IMR-90 (cell line): ENCODE measurements at regions not wholly inside any gene's neighbourhood (a gene's known extent, or its start where the extent isn't known, plus 50 kb on each side); places are given as distances from the start of the nearest gene placed in this dataset.

Experiments
- BHLHE40 ChIP-seq: fragments of 150-350 bp; IDR thresholded peaks from 2 replicates; pipeline ENCODE4 v1.6.1; 2016; ENCODE audit warnings: mild to moderate bottlenecking, low read depth, low read length
- CHD1 ChIP-seq: IDR thresholded peaks from 2 replicates; pipeline ENCODE4 v1.6.1; 2012; ENCODE audit warnings: low read depth, low read length, improper control_type of control experiment
- MXI1 ChIP-seq: IDR thresholded peaks from 2 replicates; pipeline ENCODE4 v1.6.1; 2012; ENCODE audit warnings: low read depth, mild to moderate bottlenecking, low read length, moderate library complexity, borderline replicate concordance
- POLR2A ChIP-seq: IDR thresholded peaks from 2 replicates; pipeline ENCODE4 v1.6.1; 2012; ENCODE audit warnings: mild to moderate bottlenecking, low read depth, low read length
- RAD21 ChIP-seq: IDR thresholded peaks from 2 replicates; pipeline ENCODE4 v1.6.1; 2012; ENCODE audit warnings: low read length, improper control_type of control experiment
- RCOR1 ChIP-seq: IDR thresholded peaks from 2 replicates; pipeline ENCODE4 v1.6.1; 2012; ENCODE audit warnings: mild to moderate bottlenecking, low read length, improper control_type of control experiment; ENCODE audit not compliant: insufficient replicate concordance
- TF ChIP-seq, protein P1 (sequence below): conservative IDR thresholded peaks from 2 replicates; pipeline ENCODE4 v1.5.1; 2012; ENCODE audit warnings: mild to moderate bottlenecking, low read depth, low read length, improper control_type of control experiment
- TF ChIP-seq, protein P2 (sequence below): fragments of 150-350 bp; IDR thresholded peaks from 2 replicates; pipeline ENCODE4 v1.6.1; 2017; ENCODE audit warnings: mild to moderate bottlenecking, antibody characterized with exemption, low read length, low read depth

DNA sequence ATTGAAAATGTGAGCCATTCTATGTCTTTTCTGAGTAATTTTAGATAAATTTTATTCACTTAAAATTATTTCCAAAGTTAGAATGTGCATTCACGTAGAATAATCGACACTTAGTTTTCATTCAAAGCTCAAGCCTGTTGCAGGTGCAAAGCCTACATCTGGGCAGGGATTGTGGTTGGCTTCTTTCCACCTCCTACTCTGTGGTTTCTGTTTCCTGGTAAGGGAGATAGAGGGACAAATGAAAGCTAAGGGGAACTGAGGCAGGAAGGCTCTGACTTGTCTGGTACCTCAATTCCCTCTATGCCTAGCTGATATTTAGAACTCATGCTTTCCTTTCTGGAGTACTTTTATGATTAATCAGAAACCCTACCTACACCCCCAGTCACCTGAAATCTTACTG is 251.2 kb upstream of the DPYD start:
- TF ChIP-seq POLR2A = no peak
- TF ChIP-seq, protein P1, sequence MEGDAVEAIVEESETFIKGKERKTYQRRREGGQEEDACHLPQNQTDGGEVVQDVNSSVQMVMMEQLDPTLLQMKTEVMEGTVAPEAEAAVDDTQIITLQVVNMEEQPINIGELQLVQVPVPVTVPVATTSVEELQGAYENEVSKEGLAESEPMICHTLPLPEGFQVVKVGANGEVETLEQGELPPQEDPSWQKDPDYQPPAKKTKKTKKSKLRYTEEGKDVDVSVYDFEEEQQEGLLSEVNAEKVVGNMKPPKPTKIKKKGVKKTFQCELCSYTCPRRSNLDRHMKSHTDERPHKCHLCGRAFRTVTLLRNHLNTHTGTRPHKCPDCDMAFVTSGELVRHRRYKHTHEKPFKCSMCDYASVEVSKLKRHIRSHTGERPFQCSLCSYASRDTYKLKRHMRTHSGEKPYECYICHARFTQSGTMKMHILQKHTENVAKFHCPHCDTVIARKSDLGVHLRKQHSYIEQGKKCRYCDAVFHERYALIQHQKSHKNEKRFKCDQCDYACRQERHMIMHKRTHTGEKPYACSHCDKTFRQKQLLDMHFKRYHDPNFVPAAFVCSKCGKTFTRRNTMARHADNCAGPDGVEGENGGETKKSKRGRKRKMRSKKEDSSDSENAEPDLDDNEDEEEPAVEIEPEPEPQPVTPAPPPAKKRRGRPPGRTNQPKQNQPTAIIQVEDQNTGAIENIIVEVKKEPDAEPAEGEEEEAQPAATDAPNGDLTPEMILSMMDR = no peak
- TF ChIP-seq BHLHE40 = no peak
- TF ChIP-seq MXI1 = no peak
- no peak for TF ChIP-seq RAD21
- TF ChIP-seq RCOR1 = no peak
- TF ChIP-seq, protein P2, sequence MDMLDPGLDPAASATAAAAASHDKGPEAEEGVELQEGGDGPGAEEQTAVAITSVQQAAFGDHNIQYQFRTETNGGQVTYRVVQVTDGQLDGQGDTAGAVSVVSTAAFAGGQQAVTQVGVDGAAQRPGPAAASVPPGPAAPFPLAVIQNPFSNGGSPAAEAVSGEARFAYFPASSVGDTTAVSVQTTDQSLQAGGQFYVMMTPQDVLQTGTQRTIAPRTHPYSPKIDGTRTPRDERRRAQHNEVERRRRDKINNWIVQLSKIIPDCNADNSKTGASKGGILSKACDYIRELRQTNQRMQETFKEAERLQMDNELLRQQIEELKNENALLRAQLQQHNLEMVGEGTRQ = no peak
- TF ChIP-seq CHD1 = no peak
